CD14-positive monocyte (primary cell): ENCODE measurements at regions not wholly inside any gene's neighbourhood (a gene's known extent, or its start where the extent isn't known, plus 50 kb on each side); places are given as distances from the start of the nearest gene placed in this dataset.

ENCODE experiments used
- DNase-seq, 3 donors: peaks; one replicate each; pipeline ENCODE4 v3.0.0-alpha.2; 2011 to 2022
- H2AFZ ChIP-seq: 2 replicates; pipeline ENCODE4 v1.6.0; 2012; ENCODE audit warnings: mild to moderate bottlenecking, low read depth, low read length, inconsistent platforms; ENCODE audit not compliant: insufficient read depth, poor library complexity, severe bottlenecking
- H3K27ac ChIP-seq, 2 donors: 1 replicate in 1 of 2; 2 replicates in 1 of 2; pipeline ENCODE4 v1.5.1; 2012 to 2013; ENCODE audit warnings: low read length in 2 of 2, control low read depth in 1 of 2, inconsistent platforms in 1 of 2, low read depth in 1 of 2, mild to moderate bottlenecking in 1 of 2
- H3K27me3 ChIP-seq, 2 donors: one replicate each; pipeline versions ENCODE4 v1.6.0 to v1.6.1; 2011 to 2013; ENCODE audit warnings: low read length in 2 of 2; ENCODE audit not compliant: control insufficient read depth in 2 of 2, insufficient read depth in 2 of 2
- H3K36me3 ChIP-seq, 2 donors: replicated peaks in 1 of 2; 1 replicate in 1 of 2; 2 replicates in 1 of 2; pipeline versions ENCODE4 v1.5.1 to v1.6.1; 2012 to 2013; ENCODE audit warnings: low read length in 2 of 2, control low read depth in 1 of 2, inconsistent platforms in 1 of 2, mild to moderate bottlenecking in 1 of 2; ENCODE audit not compliant: insufficient read depth in 2 of 2, control insufficient read depth in 1 of 2
- H3K4me1 ChIP-seq, 2 donors: 1 replicate in 1 of 2; 2 replicates in 1 of 2; pipeline versions ENCODE4 v1.5.1 to v1.6.1; 2012 to 2013; ENCODE audit warnings: low read length in 2 of 2, control low read depth in 1 of 2, inconsistent platforms in 1 of 2, mild to moderate bottlenecking in 1 of 2, moderate library complexity in 1 of 2; ENCODE audit not compliant: insufficient read depth in 2 of 2, control insufficient read depth in 1 of 2
- H3K4me2 ChIP-seq: replicated peaks from 2 replicates; pipeline ENCODE3; 2012; ENCODE audit warnings: low read length, moderate library complexity, mild to moderate bottlenecking; ENCODE audit not compliant: poor library complexity, severe bottlenecking; ENCODE audit errors: extremely low read depth
- H3K4me3 ChIP-seq, 3 experiments: fragments of 200-600 bp in 1 of 3; sonication (generic) in 1 of 3; replicated peaks in 1 of 3; 1 replicate in 2 of 3; 2 replicates in 1 of 3; pipeline ENCODE4 v1.5.1; 2011 to 2013; ENCODE audit warnings: low read length in 3 of 3, mild to moderate bottlenecking in 3 of 3, control low read depth in 2 of 3, low read depth in 2 of 3, inconsistent platforms in 1 of 3, moderate library complexity in 1 of 3
- H3K79me2 ChIP-seq: 2 replicates; pipeline ENCODE4 v1.6.0; 2012; ENCODE audit warnings: mild to moderate bottlenecking, control low read depth, inconsistent platforms, low read length, moderate library complexity; ENCODE audit not compliant: insufficient read depth
- H3K9ac ChIP-seq: 2 replicates; pipeline ENCODE4 v1.6.0; 2017; ENCODE audit warnings: low read length, mild to moderate bottlenecking; ENCODE audit not compliant: insufficient read depth, poor library complexity, severe bottlenecking
- H3K9me3 ChIP-seq, 2 donors: replicated peaks in 1 of 2; 1 replicate in 1 of 2; 2 replicates in 1 of 2; pipeline versions ENCODE4 v1.5.1 to v1.6.1; 2012 to 2013; ENCODE audit warnings: low read length in 2 of 2, control low read depth in 1 of 2; ENCODE audit not compliant: control insufficient read depth in 1 of 2, insufficient read depth in 1 of 2
- H4K20me1 ChIP-seq: 2 replicates; pipeline ENCODE4 v1.6.0; 2012; ENCODE audit warnings: mild to moderate bottlenecking, low read length, control low read depth, moderate library complexity; ENCODE audit not compliant: insufficient read depth
- H3K27ac Mint-ChIP-seq, 7 donors: one replicate each; pipeline ENCODE4 v1.8.0; 2020; ENCODE audit warnings: mild to moderate bottlenecking in 7 of 7, mixed read lengths in 7 of 7, moderate library complexity in 6 of 7, inconsistent platforms in 2 of 7
- H3K27me3 Mint-ChIP-seq, 3 donors: one replicate each; pipeline ENCODE4 v1.8.0; 2021 to 2022; ENCODE audit warnings: low read depth in 3 of 3, mild to moderate bottlenecking in 3 of 3, mixed read lengths in 3 of 3, moderate library complexity in 3 of 3, inconsistent platforms in 1 of 3
- H3K36me3 Mint-ChIP-seq, 2 donors: one replicate each; pipeline ENCODE4 v1.8.0; 2020; ENCODE audit warnings: mixed read lengths in 2 of 2, inconsistent platforms in 1 of 2, mild to moderate bottlenecking in 1 of 2
- H3K4me1 Mint-ChIP-seq: one replicate; pipeline ENCODE4 v1.8.0; 2020; ENCODE audit warnings: mild to moderate bottlenecking, mixed read lengths
- H3K4me3 Mint-ChIP-seq, 2 donors: one replicate each; pipeline ENCODE4 v1.8.0; 2020; ENCODE audit warnings: mild to moderate bottlenecking in 2 of 2, mixed read lengths in 2 of 2, moderate library complexity in 1 of 2
- H3K9me3 Mint-ChIP-seq, 7 donors: one replicate each; pipeline ENCODE4 v1.8.0; 2020 to 2022; ENCODE audit warnings: mixed read lengths in 7 of 7, mild to moderate bottlenecking in 6 of 7, moderate library complexity in 6 of 7, inconsistent platforms in 2 of 7
- WGBS: methylation state at CpG from one replicate; pipeline ENCODE4 v1.1.5; 2013; ENCODE audit warnings: missing lambda C conversion rate; ENCODE audit not compliant: insufficient coverage; 5-methylcytosine and 5-hydroxymethylcytosine counted together
- intact Hi-C, 2 donors: fragments of 100-400 bp; cut with micrococcal nuclease; formaldehyde crosslinking; loops; one replicate each; pipeline versions ENCODE4 v1.15.0 to v1.15.1; 2023
- TF ChIP-seq, protein P1 (sequence below): fragments of 200-600 bp; IDR thresholded peaks from one replicate; pipeline ENCODE4 v1.8.0; 2022; ENCODE audit warnings: antibody characterized with exemption, mild to moderate bottlenecking

DNA sequence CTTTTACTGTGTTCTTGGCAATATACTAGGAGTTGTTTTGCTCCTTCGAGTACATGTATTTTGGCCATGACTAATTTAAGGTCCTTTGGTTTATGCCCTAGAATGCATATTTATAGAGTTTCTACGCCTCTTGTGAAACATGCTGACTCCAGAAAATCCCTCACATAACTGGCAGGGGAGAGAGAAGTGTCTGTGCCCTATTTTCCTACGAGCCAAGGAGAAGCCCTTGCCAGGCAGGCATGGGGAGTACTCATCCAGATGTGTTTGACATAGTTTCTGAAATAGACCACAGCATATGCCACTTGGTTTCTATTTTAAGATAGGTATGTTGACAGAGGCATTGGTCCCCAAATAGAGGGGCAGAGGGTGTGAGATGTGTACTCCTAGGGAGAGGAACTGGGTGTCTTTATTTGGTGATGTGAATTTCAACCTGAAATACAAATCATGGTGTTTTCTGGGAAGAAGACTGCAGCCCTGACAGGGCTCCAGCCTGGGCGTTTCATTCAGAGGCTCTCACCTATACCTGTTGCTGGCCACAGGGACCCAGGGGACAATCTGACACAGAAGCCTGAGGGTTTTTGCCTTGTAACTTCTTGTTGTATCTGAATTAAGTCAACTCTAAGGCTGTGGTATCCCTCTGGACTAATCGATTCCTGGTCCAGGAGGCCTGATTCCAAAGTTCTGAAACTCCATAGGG, 267.8 kb upstream of the C2CD4B start:
- TF ChIP-seq, protein P1, sequence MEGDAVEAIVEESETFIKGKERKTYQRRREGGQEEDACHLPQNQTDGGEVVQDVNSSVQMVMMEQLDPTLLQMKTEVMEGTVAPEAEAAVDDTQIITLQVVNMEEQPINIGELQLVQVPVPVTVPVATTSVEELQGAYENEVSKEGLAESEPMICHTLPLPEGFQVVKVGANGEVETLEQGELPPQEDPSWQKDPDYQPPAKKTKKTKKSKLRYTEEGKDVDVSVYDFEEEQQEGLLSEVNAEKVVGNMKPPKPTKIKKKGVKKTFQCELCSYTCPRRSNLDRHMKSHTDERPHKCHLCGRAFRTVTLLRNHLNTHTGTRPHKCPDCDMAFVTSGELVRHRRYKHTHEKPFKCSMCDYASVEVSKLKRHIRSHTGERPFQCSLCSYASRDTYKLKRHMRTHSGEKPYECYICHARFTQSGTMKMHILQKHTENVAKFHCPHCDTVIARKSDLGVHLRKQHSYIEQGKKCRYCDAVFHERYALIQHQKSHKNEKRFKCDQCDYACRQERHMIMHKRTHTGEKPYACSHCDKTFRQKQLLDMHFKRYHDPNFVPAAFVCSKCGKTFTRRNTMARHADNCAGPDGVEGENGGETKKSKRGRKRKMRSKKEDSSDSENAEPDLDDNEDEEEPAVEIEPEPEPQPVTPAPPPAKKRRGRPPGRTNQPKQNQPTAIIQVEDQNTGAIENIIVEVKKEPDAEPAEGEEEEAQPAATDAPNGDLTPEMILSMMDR: no peak
- H3K27ac Mint-ChIP-seq: no peak overlapping the region
- intact Hi-C loops: no loop called here
- H3K27me3 ChIP-seq: no peaks in the 10 kb centered on the region
- H3K9ac ChIP-seq: no peak overlapping the region
- H2AFZ ChIP-seq: no peak overlapping the region
- no peaks in the 10 kb centered on the region for H3K9me3 ChIP-seq
- no peaks in the 10 kb centered on the region for H3K36me3 ChIP-seq
- no peak overlapping the region for H3K4me2 ChIP-seq
- H3K4me3 ChIP-seq: no peak overlapping the region
- H3K9me3 Mint-ChIP-seq: peaks cover 0 to 1% (median 0%) of the 10 kb centered on the region in 7 donors
- H3K79me2 ChIP-seq: no peaks in the 10 kb centered on the region
- H4K20me1 ChIP-seq: no peaks in the 10 kb centered on the region
- H3K27me3 Mint-ChIP-seq: no peaks in the 10 kb centered on the region
- no peak for DNase-seq
- WGBS: 100% methylated on average over 2 of the region's 5 CpGs
- no peaks in the 10 kb centered on the region for H3K4me1 ChIP-seq
- H3K4me3 Mint-ChIP-seq: no peak overlapping the region
- H3K36me3 Mint-ChIP-seq: no peaks in the 10 kb centered on the region
- H3K4me1 Mint-ChIP-seq: no peaks in the 10 kb centered on the region
- no peak overlapping the region for H3K27ac ChIP-seq

DNA sequence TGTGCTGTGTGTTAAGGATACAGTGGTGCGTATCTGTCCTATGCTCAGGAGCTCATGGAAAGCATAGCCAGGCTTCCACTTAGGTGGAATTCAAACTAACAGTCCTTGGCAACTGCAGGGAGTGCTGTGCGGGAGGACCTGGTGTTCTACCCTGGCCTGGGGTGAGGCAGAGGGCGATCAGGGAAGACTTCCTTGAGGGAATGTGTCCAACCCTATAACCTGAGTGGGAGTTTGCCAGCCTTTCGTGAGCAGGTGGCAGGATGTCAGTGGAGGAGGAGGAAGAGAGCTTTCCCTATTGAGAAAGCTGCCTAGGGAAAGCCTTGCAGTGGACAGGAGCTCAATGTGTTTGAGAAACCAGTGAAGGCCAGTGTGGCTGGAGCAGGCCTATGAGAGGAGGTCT, 271.1 kb upstream of the C2CD4B start:
- no peak overlapping the region for H3K4me2 ChIP-seq
- H3K9me3 Mint-ChIP-seq: peaks cover 0 to 1% (median 0%) of the 10 kb centered on the region in 7 donors
- no peak overlapping the region for H3K27ac ChIP-seq
- no peak overlapping the region for H3K27ac Mint-ChIP-seq
- no peaks in the 10 kb centered on the region for H3K36me3 Mint-ChIP-seq
- H3K27me3 Mint-ChIP-seq: no peaks in the 10 kb centered on the region
- no peak for DNase-seq
- no peaks in the 10 kb centered on the region for H3K27me3 ChIP-seq
- no peak overlapping the region for H3K4me3 ChIP-seq
- no peaks in the 10 kb centered on the region for H3K4me1 ChIP-seq
- TF ChIP-seq, protein P1: no peak
- H3K79me2 ChIP-seq: no peaks in the 10 kb centered on the region
- no peaks in the 10 kb centered on the region for H3K36me3 ChIP-seq
- H3K4me3 Mint-ChIP-seq: no peak overlapping the region
- no peaks in the 10 kb centered on the region for H3K9me3 ChIP-seq
- no peak overlapping the region for H3K9ac ChIP-seq
- WGBS: 89% methylated on average over 3 of the region's 4 CpGs
- intact Hi-C loops: no loop called here
- no peak overlapping the region for H2AFZ ChIP-seq
- no peaks in the 10 kb centered on the region for H4K20me1 ChIP-seq
- no peaks in the 10 kb centered on the region for H3K4me1 Mint-ChIP-seq
